ENCODE measurements at regions not wholly inside any gene's neighbourhood (a gene's known extent, or its start where the extent isn't known, plus 50 kb on each side); places are given as distances from the start of the nearest gene placed in this dataset.

DNA sequence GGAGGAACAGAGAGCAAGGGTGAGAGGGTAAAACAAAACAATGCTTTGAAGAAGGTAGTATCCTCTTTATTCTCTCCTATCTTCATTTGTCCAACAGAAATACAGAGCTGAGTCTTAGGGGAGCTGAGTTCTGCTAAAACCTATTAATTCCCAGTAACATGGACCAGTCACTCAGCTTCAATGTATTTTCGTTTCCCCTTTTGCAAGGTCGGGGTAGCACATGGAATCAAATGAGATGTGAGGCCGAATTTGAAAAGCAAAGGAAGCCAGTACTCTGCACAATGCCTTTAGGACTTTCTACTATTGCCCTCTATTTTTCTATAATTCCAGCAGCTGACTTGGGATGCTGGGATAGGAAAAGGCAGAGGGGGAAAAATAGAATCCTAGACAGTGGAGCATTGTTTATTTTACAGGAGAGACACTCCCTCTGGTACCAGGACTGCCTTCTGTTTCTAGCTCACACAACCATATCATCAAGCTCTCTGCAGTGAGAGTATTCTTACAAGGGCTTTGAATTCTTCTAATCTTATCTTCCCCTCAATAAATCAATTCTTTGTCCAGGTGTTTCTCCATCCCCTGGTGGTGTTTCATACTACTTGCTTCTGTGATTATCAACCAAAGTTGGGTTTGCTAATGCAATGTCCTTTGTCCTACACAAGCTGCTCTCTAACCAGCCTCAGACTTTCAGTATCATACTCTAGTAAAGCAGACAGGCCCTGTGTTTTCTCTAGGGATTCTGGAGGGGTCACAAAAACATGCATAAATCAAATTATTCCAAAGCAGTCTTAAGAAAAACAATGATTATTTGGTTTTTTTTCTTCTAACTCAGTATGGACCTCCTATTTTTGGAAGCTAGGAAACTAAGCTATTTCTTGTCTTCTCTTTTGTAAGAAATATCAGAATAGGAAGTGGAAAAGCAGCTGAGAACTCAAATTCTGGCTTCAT lies 341.5 kb downstream of the OSTF1 start:
- Histone ChIP-seq H3K4me3 (no peak overlapping the region), H3K9me3 (no peaks in the 10 kb centered on the region), H3K27ac (no peak overlapping the region), H3K4me2 (no peak overlapping the region), H3K4me1 (no peaks in the 10 kb centered on the region)
- WGBS (ENCODE audit: missing lambda C conversion rate) = 1% methylated on average over 3 of the region's 3 CpGs
- DNase-seq (ENCODE audit: low read depth in 1 of 2, low spot score in 1 of 2) (no peak), ATAC-seq (no peak), FAIRE-seq (no peak)
- ChIA-PET POLR2A (no interaction called here), CTCF (no interaction called here)
- TF ChIP-seq GATA3 (IDR thresholded peaks at IDR 0.05; ENCODE audit: borderline replicate concordance) (no peak), SMC3 (IDR thresholded peaks at IDR 0.05) (no peak), CEBPB (IDR thresholded peaks at IDR 0.05) (no peak), HDAC2 (IDR thresholded peaks at IDR 0.05) (no peak), NPAS2 (CRISPR knock-in tag; IDR thresholded peaks at IDR 0.05; ENCODE audit: borderline replicate concordance) (no peak), FOSL2 (IDR thresholded peaks at IDR 0.05) (no peak), FOSL2 (CRISPR knock-in tag; IDR thresholded peaks at IDR 0.05) (no peak), ZSCAN20 (CRISPR knock-in tag; IDR thresholded peaks at IDR 0.05) (no peak), ESRRA (IDR thresholded peaks at IDR 0.05; ENCODE audit: borderline replicate concordance, low read length) (no peak), HEYL (CRISPR knock-in tag; IDR thresholded peaks at IDR 0.05) (no peak), ZNF302 (CRISPR knock-in tag; IDR thresholded peaks at IDR 0.05) (no peak), NR3C1 (IDR thresholded peaks at IDR 0.05) (no peak), POLR2AphosphoS2 (conservative IDR thresholded peaks at IDR 0.05; ENCODE audit: low read length) (no peak)

DNA sequence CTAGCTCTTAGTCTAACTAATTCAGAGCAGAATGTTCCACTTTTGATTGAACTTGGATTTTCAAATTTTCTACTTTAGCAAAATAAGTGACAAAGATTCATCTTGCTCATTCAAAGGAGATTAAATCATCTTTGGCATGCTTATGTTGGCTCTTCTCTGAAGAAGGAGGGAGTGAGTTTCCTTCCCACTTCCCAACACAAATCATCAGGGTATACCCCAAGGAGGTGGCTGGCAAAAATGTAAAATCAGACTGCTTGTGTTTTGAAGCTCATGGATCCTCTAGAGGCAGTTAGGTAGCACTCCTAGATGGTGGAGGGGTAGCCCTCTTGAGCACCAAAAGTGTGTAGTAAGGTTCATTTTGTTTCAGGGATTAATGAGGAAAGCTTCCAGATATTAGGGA lies 343.1 kb downstream of the OSTF1 start:
- no peak overlapping the region for H3K27ac ChIP-seq
- no peaks in the 10 kb centered on the region for H3K4me1 ChIP-seq
- DNase-seq (ENCODE audit: low read depth in 1 of 2, low spot score in 1 of 2) (no peak), FAIRE-seq (no peak), ATAC-seq (no peak)
- TF ChIP-seq NR3C1 (IDR thresholded peaks at IDR 0.05) (no peak), MAFK (IDR thresholded peaks at IDR 0.05; ENCODE audit: partially characterized antibody) (no peak), EHMT2 (IDR thresholded peaks at IDR 0.05; ENCODE audit: low read depth) (no peak), RCOR1 (IDR thresholded peaks at IDR 0.05; ENCODE audit: low read depth, low read length) (no peak), PHF8 (IDR thresholded peaks at IDR 0.05; ENCODE audit: borderline replicate concordance, low read depth) (no peak), GATA3 (IDR thresholded peaks at IDR 0.05; ENCODE audit: borderline replicate concordance) (no peak), CBX8 (IDR thresholded peaks at IDR 0.05) (no peak), CEBPB (IDR thresholded peaks at IDR 0.05) (no peak)
- TF ChIP-seq, protein P1, sequence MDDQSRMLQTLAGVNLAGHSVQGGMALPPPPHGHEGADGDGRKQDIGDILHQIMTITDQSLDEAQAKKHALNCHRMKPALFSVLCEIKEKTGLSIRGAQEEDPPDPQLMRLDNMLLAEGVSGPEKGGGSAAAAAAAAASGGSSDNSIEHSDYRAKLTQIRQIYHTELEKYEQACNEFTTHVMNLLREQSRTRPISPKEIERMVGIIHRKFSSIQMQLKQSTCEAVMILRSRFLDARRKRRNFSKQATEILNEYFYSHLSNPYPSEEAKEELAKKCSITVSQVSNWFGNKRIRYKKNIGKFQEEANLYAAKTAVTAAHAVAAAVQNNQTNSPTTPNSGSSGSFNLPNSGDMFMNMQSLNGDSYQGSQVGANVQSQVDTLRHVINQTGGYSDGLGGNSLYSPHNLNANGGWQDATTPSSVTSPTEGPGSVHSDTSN (IDR thresholded peaks at IDR 0.05) = no peak
- TF ChIP-seq, protein P2, sequence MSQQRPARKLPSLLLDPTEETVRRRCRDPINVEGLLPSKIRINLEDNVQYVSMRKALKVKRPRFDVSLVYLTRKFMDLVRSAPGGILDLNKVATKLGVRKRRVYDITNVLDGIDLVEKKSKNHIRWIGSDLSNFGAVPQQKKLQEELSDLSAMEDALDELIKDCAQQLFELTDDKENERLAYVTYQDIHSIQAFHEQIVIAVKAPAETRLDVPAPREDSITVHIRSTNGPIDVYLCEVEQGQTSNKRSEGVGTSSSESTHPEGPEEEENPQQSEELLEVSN (IDR thresholded peaks at IDR 0.05; ENCODE audit: borderline replicate concordance, low read depth) = no peak
- TF ChIP-seq, protein P3, sequence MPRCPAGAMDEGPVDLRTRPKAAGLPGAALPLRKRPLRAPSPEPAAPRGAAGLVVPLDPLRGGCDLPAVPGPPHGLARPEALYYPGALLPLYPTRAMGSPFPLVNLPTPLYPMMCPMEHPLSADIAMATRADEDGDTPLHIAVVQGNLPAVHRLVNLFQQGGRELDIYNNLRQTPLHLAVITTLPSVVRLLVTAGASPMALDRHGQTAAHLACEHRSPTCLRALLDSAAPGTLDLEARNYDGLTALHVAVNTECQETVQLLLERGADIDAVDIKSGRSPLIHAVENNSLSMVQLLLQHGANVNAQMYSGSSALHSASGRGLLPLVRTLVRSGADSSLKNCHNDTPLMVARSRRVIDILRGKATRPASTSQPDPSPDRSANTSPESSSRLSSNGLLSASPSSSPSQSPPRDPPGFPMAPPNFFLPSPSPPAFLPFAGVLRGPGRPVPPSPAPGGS (IDR thresholded peaks at IDR 0.05) = no peak
- TF ChIP-seq, protein P4, sequence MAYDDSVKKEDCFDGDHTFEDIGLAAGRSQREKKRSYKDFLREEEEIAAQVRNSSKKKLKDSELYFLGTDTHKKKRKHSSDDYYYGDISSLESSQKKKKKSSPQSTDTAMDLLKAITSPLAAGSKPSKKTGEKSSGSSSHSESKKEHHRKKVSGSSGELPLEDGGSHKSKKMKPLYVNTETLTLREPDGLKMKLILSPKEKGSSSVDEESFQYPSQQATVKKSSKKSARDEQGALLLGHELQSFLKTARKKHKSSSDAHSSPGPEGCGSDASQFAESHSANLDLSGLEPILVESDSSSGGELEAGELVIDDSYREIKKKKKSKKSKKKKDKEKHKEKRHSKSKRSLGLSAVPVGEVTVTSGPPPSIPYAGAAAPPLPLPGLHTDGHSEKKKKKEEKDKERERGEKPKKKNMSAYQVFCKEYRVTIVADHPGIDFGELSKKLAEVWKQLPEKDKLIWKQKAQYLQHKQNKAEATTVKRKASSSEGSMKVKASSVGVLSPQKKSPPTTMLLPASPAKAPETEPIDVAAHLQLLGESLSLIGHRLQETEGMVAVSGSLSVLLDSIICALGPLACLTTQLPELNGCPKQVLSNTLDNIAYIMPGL (CRISPR knock-in tag; IDR thresholded peaks at IDR 0.05; ENCODE audit: borderline replicate concordance) = no peak
- TF ChIP-seq, protein P5, sequence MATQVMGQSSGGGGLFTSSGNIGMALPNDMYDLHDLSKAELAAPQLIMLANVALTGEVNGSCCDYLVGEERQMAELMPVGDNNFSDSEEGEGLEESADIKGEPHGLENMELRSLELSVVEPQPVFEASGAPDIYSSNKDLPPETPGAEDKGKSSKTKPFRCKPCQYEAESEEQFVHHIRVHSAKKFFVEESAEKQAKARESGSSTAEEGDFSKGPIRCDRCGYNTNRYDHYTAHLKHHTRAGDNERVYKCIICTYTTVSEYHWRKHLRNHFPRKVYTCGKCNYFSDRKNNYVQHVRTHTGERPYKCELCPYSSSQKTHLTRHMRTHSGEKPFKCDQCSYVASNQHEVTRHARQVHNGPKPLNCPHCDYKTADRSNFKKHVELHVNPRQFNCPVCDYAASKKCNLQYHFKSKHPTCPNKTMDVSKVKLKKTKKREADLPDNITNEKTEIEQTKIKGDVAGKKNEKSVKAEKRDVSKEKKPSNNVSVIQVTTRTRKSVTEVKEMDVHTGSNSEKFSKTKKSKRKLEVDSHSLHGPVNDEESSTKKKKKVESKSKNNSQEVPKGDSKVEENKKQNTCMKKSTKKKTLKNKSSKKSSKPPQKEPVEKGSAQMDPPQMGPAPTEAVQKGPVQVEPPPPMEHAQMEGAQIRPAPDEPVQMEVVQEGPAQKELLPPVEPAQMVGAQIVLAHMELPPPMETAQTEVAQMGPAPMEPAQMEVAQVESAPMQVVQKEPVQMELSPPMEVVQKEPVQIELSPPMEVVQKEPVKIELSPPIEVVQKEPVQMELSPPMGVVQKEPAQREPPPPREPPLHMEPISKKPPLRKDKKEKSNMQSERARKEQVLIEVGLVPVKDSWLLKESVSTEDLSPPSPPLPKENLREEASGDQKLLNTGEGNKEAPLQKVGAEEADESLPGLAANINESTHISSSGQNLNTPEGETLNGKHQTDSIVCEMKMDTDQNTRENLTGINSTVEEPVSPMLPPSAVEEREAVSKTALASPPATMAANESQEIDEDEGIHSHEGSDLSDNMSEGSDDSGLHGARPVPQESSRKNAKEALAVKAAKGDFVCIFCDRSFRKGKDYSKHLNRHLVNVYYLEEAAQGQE (IDR thresholded peaks at IDR 0.05) = no peak
- no peak overlapping the region for H3K4me3 ChIP-seq
- POLR2A ChIA-PET = no interaction called here
- H3K4me2 ChIP-seq = no peak overlapping the region
- no peaks in the 10 kb centered on the region for H3K9me3 ChIP-seq
- CTCF ChIA-PET = no interaction called here
